22Rv1 (cell line): ENCODE measurements at regions not wholly inside any gene's neighbourhood (a gene's known extent, or its start where the extent isn't known, plus 50 kb on each side); places are given as distances from the start of the nearest gene placed in this dataset.

Experiments
- H3K27ac ChIP-seq: fragments of 450-650 bp; 2 replicates; pipeline ENCODE4 v1.5.1; 2017
- CTCF ChIP-seq: fragments of 450-650 bp; IDR thresholded peaks from 2 replicates; pipeline ENCODE4 v1.5.1; 2017; ENCODE audit warnings: mild to moderate bottlenecking
- ZFX ChIP-seq: fragments of 450-650 bp; IDR thresholded peaks from 2 replicates; pipeline ENCODE4 v1.6.1; 2017; ENCODE audit warnings: antibody characterized with exemption, borderline replicate concordance

DNA sequence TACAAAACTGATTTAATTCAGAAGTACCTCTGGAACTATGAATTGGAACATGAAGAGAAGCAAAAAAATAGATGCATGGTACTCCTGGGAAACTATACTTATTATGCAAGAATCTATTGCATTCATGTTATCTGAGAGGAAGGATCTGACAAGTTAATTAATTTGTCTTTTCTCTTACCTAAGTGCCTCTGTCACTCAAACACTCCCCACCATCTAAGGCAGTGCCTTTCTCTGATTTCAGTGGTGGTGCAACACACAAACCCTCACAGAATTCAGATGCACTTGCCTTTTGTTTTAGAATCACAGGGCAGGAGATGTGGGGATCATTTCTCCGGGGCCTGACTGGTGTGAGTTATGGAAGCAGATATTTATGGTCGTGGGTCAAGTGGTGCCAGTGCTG is 52.5 kb upstream of the C9orf72 start:
- no peak overlapping the region for H3K27ac ChIP-seq
- TF ChIP-seq CTCF (no peak), ZFX (no peak)

- TF ChIP-seq CTCF (no peak), ZFX (no peak)
- no peak overlapping the region for H3K27ac ChIP-seq
Observed at GRCh38 chr9:27626244-27627187, 53.2 kb upstream of the C9orf72 start.

GRCh38 chr9:27627188-27627564 is 53.9 kb upstream of the C9orf72 start:
- TF ChIP-seq ZFX = no peak
- no peak overlapping the region for H3K27ac ChIP-seq

DNA sequence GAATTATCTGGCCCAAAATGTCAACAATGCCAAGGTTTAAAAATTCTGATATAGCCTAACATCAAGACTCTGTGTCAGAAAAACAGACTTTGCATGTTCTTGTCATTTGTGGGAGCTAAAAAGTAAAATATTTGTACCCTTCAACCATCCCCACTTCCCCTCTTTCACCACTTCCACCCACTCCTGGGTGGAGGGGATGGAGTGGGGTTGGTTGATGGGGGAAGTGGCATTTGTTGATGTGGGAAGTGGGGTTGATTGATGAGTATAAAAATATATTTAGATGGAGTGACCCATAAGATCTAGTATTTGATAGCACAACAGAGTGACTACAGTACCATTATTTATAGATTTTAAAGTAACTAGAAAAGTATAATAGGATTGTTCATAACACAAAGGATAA is 55.0 kb upstream of the C9orf72 start:
- TF ChIP-seq ZFX (no peak), CTCF (no peak)
- no peak overlapping the region for H3K27ac ChIP-seq

GRCh38 chr9:27629425-27629824 is 56.1 kb upstream of the C9orf72 start:
- H3K27ac ChIP-seq = no peak overlapping the region
- no peak for TF ChIP-seq ZFX
- no peak for TF ChIP-seq CTCF

GRCh38 chr9:27632254-27632653 is 59.0 kb upstream of the C9orf72 start:
- no peak overlapping the region for H3K27ac ChIP-seq
- TF ChIP-seq CTCF (no peak), ZFX (no peak)

GRCh38 chr9:27633764-27634163 is 60.5 kb upstream of the C9orf72 start:
- no peak overlapping the region for H3K27ac ChIP-seq
- TF ChIP-seq ZFX (no peak), CTCF (no peak)

- TF ChIP-seq ZFX (no peak), CTCF (no peak)
- no peak overlapping the region for H3K27ac ChIP-seq
Observed at GRCh38 chr9:27634879-27635278, 61.6 kb upstream of the C9orf72 start.
